ENCODE measurements at regions not wholly inside any gene's neighbourhood (a gene's known extent, or its start where the extent isn't known, plus 50 kb on each side); places are given as distances from the start of the nearest gene placed in this dataset.

DNA sequence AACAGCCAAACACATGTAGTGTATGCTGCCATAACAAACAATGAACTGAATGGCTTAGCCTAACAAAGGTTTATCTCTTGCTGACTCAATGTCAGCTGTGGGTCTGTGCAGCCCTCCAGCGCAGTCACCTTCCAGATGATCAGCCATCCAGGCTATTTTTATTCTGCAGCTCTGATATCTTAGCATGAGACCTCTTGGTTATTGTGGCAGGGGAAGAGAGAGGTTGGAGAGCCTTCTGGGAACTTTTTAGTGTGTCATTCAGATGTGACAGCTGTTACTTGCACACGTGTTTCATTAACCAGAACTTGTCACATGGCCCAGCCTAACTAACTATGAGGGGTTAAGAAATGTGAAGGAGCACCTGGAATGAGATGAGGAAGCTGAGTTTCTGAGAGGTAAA is 202.5 kb downstream of the DHX35 start:
- Histone ChIP-seq H3K27ac (no peak overlapping the region), H3K4me3 (ENCODE audit: low read depth, low read length) (no peak overlapping the region), H3K27me3 (replicated peaks) (no peaks in the 10 kb centered on the region), H3K36me3 (replicated peaks) (no peaks in the 10 kb centered on the region)
- no peak for DNase-seq
- TF ChIP-seq CTCF (IDR thresholded peaks at IDR 0.05; ENCODE audit: low read depth, low read length, missing control alignments): no peak
- in situ Hi-C loops (cut with HindIII; ENCODE audit: low pct_ligation_motif_present, low sequenced_read_pairs): no loop called here

- DNase-seq: no peak
- no peak overlapping the region for H3K4me3 ChIP-seq (ENCODE audit: low read depth, low read length)
- H3K27me3 ChIP-seq (replicated peaks): no peaks in the 10 kb centered on the region
- no peak for TF ChIP-seq CTCF (IDR thresholded peaks at IDR 0.05; ENCODE audit: low read depth, low read length, missing control alignments)
- in situ Hi-C loops (cut with HindIII; ENCODE audit: low pct_ligation_motif_present, low sequenced_read_pairs): no loop called here
- no peaks in the 10 kb centered on the region for H3K36me3 ChIP-seq (replicated peaks)
- no peak overlapping the region for H3K27ac ChIP-seq
Measured at GRCh38 chr20:39163993-39164392, 201.8 kb downstream of the DHX35 start.

- Histone ChIP-seq H3K4me3 (ENCODE audit: low read depth, low read length) (no peak overlapping the region), H3K36me3 (replicated peaks) (no peaks in the 10 kb centered on the region), H3K27me3 (replicated peaks) (no peaks in the 10 kb centered on the region), H3K27ac (no peak overlapping the region)
- DNase-seq: no peak
- in situ Hi-C loops (cut with HindIII; ENCODE audit: low pct_ligation_motif_present, low sequenced_read_pairs): no loop called here
- no peak for TF ChIP-seq CTCF (IDR thresholded peaks at IDR 0.05; ENCODE audit: low read depth, low read length, missing control alignments)
Measured at GRCh38 chr20:39161900-39162299, 199.8 kb downstream of the DHX35 start.

DNA sequence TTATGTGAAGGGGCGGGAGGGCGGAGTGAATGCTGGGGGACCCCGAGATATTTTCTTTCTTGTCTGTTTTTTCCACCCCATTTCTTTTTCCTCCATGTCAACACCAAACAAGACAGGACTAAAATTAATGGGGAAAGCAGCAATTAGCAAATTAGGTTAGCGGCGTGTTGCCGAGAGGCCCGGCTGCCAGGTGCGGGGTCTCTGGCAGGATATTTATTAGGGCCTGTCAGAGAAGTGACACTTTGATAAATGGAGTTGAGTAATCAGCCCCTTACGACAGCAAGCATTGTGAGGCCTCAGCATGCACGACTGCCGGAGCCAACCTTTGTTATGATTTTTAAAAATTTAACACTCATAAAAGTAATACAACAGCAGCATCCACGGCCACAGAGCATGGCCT is 193.8 kb downstream of the DHX35 start:
- Histone ChIP-seq H3K4me3 (ENCODE audit: low read depth, low read length) (no peak overlapping the region), H3K27ac (no peak overlapping the region), H3K27me3 (replicated peaks) (no peaks in the 10 kb centered on the region), H3K36me3 (replicated peaks) (no peaks in the 10 kb centered on the region)
- TF ChIP-seq CTCF (IDR thresholded peaks at IDR 0.05; ENCODE audit: low read depth, low read length, missing control alignments): no peak
- in situ Hi-C loops (cut with HindIII; ENCODE audit: low pct_ligation_motif_present, low sequenced_read_pairs): no loop called here
- no peak for DNase-seq

DNA sequence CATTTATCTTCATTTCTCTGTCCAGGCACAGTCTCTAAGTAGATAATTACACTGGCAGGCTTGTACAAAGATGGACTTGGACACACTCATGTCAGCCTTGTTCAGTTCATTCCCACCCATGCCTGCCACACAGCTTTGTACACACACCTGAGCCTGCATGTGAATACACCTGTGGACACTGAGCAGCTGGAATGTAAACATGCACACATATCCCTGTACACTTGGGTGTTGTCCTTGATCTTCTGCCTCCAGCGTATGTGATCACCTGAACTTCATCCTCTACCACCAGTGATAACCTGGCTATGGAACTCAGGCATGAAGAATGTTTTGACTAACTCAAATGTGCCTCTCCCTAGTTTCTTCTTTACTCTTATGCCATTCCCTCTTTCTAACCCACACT is 190.6 kb downstream of the DHX35 start:
- no peak overlapping the region for H3K4me3 ChIP-seq (ENCODE audit: low read depth, low read length)
- TF ChIP-seq CTCF (IDR thresholded peaks at IDR 0.05; ENCODE audit: low read depth, low read length, missing control alignments): no peak
- no peak overlapping the region for H3K27ac ChIP-seq
- no peak for DNase-seq
- H3K27me3 ChIP-seq (replicated peaks): no peaks in the 10 kb centered on the region
- H3K36me3 ChIP-seq (replicated peaks): no peaks in the 10 kb centered on the region
- in situ Hi-C loops (cut with HindIII; ENCODE audit: low pct_ligation_motif_present, low sequenced_read_pairs): no loop called here

- H3K4me3 ChIP-seq (ENCODE audit: low read depth, low read length): no peak overlapping the region
- H3K27me3 ChIP-seq (replicated peaks): no peaks in the 10 kb centered on the region
- H3K36me3 ChIP-seq (replicated peaks): no peaks in the 10 kb centered on the region
- TF ChIP-seq CTCF (IDR thresholded peaks at IDR 0.05; ENCODE audit: low read depth, low read length, missing control alignments): no peak
- no peak overlapping the region for H3K27ac ChIP-seq
- in situ Hi-C loops (cut with HindIII; ENCODE audit: low pct_ligation_motif_present, low sequenced_read_pairs): no loop called here
- DNase-seq: no peak
Measured at GRCh38 chr20:39152126-39152525, 190.0 kb downstream of the DHX35 start.
